HUES48 (cell line): ENCODE measurements at regions not wholly inside any gene's neighbourhood (a gene's known extent, or its start where the extent isn't known, plus 50 kb on each side); places are given as distances from the start of the nearest gene placed in this dataset.

Source experiments
- H3K27ac ChIP-seq: one replicate; pipeline ENCODE4 v1.7.0; 2013; ENCODE audit warnings: low read depth, low read length, inconsistent platforms
- H3K27me3 ChIP-seq: 2 replicates; pipeline ENCODE4 v1.6.1; 2013; ENCODE audit warnings: mild to moderate bottlenecking, low read length; ENCODE audit not compliant: control insufficient read depth, insufficient read depth
- H3K36me3 ChIP-seq: 2 replicates; pipeline ENCODE4 v1.6.1; 2013; ENCODE audit warnings: low read length; ENCODE audit not compliant: control insufficient read depth, insufficient read depth
- H3K4me1 ChIP-seq: 2 replicates; pipeline ENCODE4 v1.6.1; 2013; ENCODE audit warnings: mild to moderate bottlenecking, low read length; ENCODE audit not compliant: control insufficient read depth, insufficient read depth
- H3K4me3 ChIP-seq: 2 replicates; pipeline ENCODE4 v1.5.1; 2013; ENCODE audit warnings: mild to moderate bottlenecking, low read depth, low read length
- H3K9ac ChIP-seq: 2 replicates; pipeline ENCODE4 v1.6.1; 2013; ENCODE audit warnings: mild to moderate bottlenecking, low read depth, low read length, moderate library complexity
- H3K9me3 ChIP-seq: 2 replicates; pipeline ENCODE4 v1.6.1; 2013; ENCODE audit warnings: low read length; ENCODE audit not compliant: control insufficient read depth, insufficient read depth

GRCh38 chr13:86792153-86792651, 879.0 kb upstream of the SLITRK5 start:
- H3K4me3 ChIP-seq, result no peak overlapping the region
- H3K36me3 ChIP-seq, result no peaks in the 10 kb centered on the region
- peaks cover 13% of the 10 kb centered on the region for H3K9me3 ChIP-seq
- no peak overlapping the region for H3K9ac ChIP-seq
- H3K27ac ChIP-seq, result no peak overlapping the region
- H3K4me1 ChIP-seq, result peaks cover 5% of the 10 kb centered on the region; the same call in 1 of the 2 replicates
- H3K27me3 ChIP-seq, result no peaks in the 10 kb centered on the region

- Histone ChIP-seq H3K36me3 (no peaks in the 10 kb centered on the region), H3K9ac (no peak overlapping the region), H3K4me3 (no peak overlapping the region), H3K27ac (no peak overlapping the region), H3K27me3 (no peaks in the 10 kb centered on the region), H3K9me3 (peaks cover 20% of the 10 kb centered on the region), H3K4me1 (no peaks in the 10 kb centered on the region)
Measured at GRCh38 chr13:86795858-86796257, 875.3 kb upstream of the SLITRK5 start.

- H3K27ac ChIP-seq, result no peak overlapping the region
Measured at GRCh38 chr13:86810361-86810760, 860.8 kb upstream of the SLITRK5 start.

GRCh38 chr13:86813198-86813597, 858.0 kb upstream of the SLITRK5 start:
- no peaks in the 10 kb centered on the region for H3K4me1 ChIP-seq
- no peak overlapping the region for H3K9ac ChIP-seq
- no peak overlapping the region for H3K4me3 ChIP-seq
- no peaks in the 10 kb centered on the region for H3K9me3 ChIP-seq
- H3K27me3 ChIP-seq, result no peaks in the 10 kb centered on the region
- H3K27ac ChIP-seq, result no peak overlapping the region
- H3K36me3 ChIP-seq, result no peaks in the 10 kb centered on the region

More at GRCh38 chr13:86810361-86810760, 860.8 kb upstream of the SLITRK5 start:
- Histone ChIP-seq H3K4me1 (no peaks in the 10 kb centered on the region), H3K36me3 (no peaks in the 10 kb centered on the region), H3K27me3 (no peaks in the 10 kb centered on the region), H3K4me3 (no peak overlapping the region), H3K9me3 (no peaks in the 10 kb centered on the region), H3K9ac (no peak overlapping the region)

- no peak overlapping the region for H3K27ac ChIP-seq
- H3K9ac ChIP-seq, result no peak overlapping the region
Measured at GRCh38 chr13:86825410-86825809, 845.8 kb upstream of the SLITRK5 start.

GRCh38 chr13:86826232-86826631, 844.9 kb upstream of the SLITRK5 start:
- no peak overlapping the region for H3K9ac ChIP-seq
- H3K27ac ChIP-seq, result no peak overlapping the region
- H3K36me3 ChIP-seq, result no peaks in the 10 kb centered on the region
- H3K4me3 ChIP-seq, result no peak overlapping the region
- no peaks in the 10 kb centered on the region for H3K27me3 ChIP-seq
- no peaks in the 10 kb centered on the region for H3K4me1 ChIP-seq
- H3K9me3 ChIP-seq, result no peaks in the 10 kb centered on the region

More at GRCh38 chr13:86825410-86825809, 845.8 kb upstream of the SLITRK5 start:
- Histone ChIP-seq H3K9me3 (no peaks in the 10 kb centered on the region), H3K36me3 (no peaks in the 10 kb centered on the region), H3K4me3 (no peak overlapping the region), H3K27me3 (no peaks in the 10 kb centered on the region), H3K4me1 (no peaks in the 10 kb centered on the region)

- Histone ChIP-seq H3K27me3 (no peaks in the 10 kb centered on the region), H3K4me3 (no peak overlapping the region), H3K9me3 (no peaks in the 10 kb centered on the region), H3K27ac (no peak overlapping the region), H3K9ac (no peak overlapping the region), H3K4me1 (no peaks in the 10 kb centered on the region), H3K36me3 (no peaks in the 10 kb centered on the region)
Measured at GRCh38 chr13:86830046-86830445, 841.1 kb upstream of the SLITRK5 start.

GRCh38 chr13:86831084-86831483, 840.1 kb upstream of the SLITRK5 start:
- Histone ChIP-seq H3K9me3 (0 out of 2 replicates have a peak, but pooled peaks cover 5% of the 10 kb centered on the region), H3K36me3 (no peaks in the 10 kb centered on the region), H3K4me3 (no peak overlapping the region), H3K4me1 (no peaks in the 10 kb centered on the region), H3K27me3 (no peaks in the 10 kb centered on the region), H3K27ac (no peak overlapping the region), H3K9ac (no peak overlapping the region)

- no peak overlapping the region for H3K27ac ChIP-seq
- H3K4me3 ChIP-seq, result no peak overlapping the region
- peaks cover 11% of the 10 kb centered on the region; the same call in 1 of the 2 replicates for H3K9me3 ChIP-seq
Measured at GRCh38 chr13:86838411-86839120, 832.6 kb upstream of the SLITRK5 start.

GRCh38 chr13:86839221-86839620, 832.0 kb upstream of the SLITRK5 start:
- peaks cover 11% of the 10 kb centered on the region; the same call in 1 of the 2 replicates for H3K9me3 ChIP-seq
- H3K27ac ChIP-seq, result no peak overlapping the region
- no peak overlapping the region for H3K9ac ChIP-seq
- H3K36me3 ChIP-seq, result no peaks in the 10 kb centered on the region
- H3K4me3 ChIP-seq, result no peak overlapping the region
- H3K27me3 ChIP-seq, result no peaks in the 10 kb centered on the region
- no peaks in the 10 kb centered on the region for H3K4me1 ChIP-seq

More at GRCh38 chr13:86838411-86839120, 832.6 kb upstream of the SLITRK5 start:
- no peaks in the 10 kb centered on the region for H3K27me3 ChIP-seq
- no peaks in the 10 kb centered on the region for H3K36me3 ChIP-seq
- H3K4me1 ChIP-seq, result no peaks in the 10 kb centered on the region
- H3K9ac ChIP-seq, result no peak overlapping the region
